Gastrocnemius medialis (tissue), 4 donors: ENCODE measurements at regions not wholly inside any gene's neighbourhood (a gene's known extent, or its start where the extent isn't known, plus 50 kb on each side); places are given as distances from the start of the nearest gene placed in this dataset.

Experiments used
- CTCF ChIP-seq, 5 experiments: fragments of 450-650 bp in 3 of 5; fragments of 200-600 bp in 2 of 5; sonication (generic) in 2 of 5; IDR thresholded peaks in 4 of 5; conservative IDR thresholded peaks in 1 of 5; 1 replicate in 4 of 5; 2 replicates in 1 of 5; pipeline ENCODE4 v1.5.1; 2016 to 2019; ENCODE audit warnings: antibody characterized with exemption in 5 of 5, mild to moderate bottlenecking in 3 of 5, moderate library complexity in 3 of 5
- POLR2A ChIP-seq, 2 donors: fragments of 450-650 bp; IDR thresholded peaks; one replicate each; pipeline ENCODE4 v1.6.1; 2017; ENCODE audit warnings: antibody characterized with exemption in 2 of 2, mild to moderate bottlenecking in 2 of 2, moderate library complexity in 2 of 2

DNA sequence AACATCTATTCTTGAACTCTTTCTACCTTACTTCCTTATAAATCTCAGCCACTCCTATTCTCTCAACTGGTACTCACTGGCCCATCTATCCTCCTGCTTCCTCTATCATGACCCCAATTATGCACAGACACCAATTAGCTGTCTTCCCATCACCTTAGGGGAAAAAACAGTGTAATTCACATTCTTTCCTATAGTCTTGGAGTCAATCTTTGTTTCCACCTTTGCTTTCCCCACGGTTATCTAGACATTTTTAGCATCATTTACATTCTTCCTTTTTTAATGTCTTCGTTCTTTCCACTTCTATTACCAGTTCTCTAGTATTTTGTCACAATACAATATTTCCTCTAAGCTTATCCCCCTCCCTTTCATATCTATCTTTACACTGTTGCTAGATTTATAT lies 449.4 kb downstream of the TMEM38B start:
- TF ChIP-seq CTCF (IDR thresholded peaks at IDR 0.05 in 4 of 5, conservative IDR thresholded peaks at IDR 0.05 in 1 of 5) (no peak), POLR2A (IDR thresholded peaks at IDR 0.05) (no peak)
